ENCODE measurements at regions not wholly inside any gene's neighbourhood (a gene's known extent, or its start where the extent isn't known, plus 50 kb on each side); places are given as distances from the start of the nearest gene placed in this dataset.

GRCh38 chr4:13260513-13260912 is 223.6 kb downstream of the RAB28 start:
- TF ChIP-seq SMC3 (IDR thresholded peaks at IDR 0.05; ENCODE audit: low read depth, low read length): no peak
- TF ChIP-seq POLR2A (IDR thresholded peaks at IDR 0.05; ENCODE audit: low read depth, low read length): no peak
- TF ChIP-seq CTCF (conservative IDR thresholded peaks at IDR 0.05; ENCODE audit: low read depth, low read length): no peak
- TF ChIP-seq ELK1 (IDR thresholded peaks at IDR 0.05; ENCODE audit: borderline replicate concordance, low read depth, low read length): no peak
- TF ChIP-seq USF2 (IDR thresholded peaks at IDR 0.05; ENCODE audit: low read depth, low read length): no peak
- TF ChIP-seq CEBPB (IDR thresholded peaks at IDR 0.05; ENCODE audit: low read depth, low read length): no peak
